K562 (cell line): ENCODE measurements at regions not wholly inside any gene's neighbourhood (a gene's known extent, or its start where the extent isn't known, plus 50 kb on each side); places are given as distances from the start of the nearest gene placed in this dataset.

ENCODE experiments used
- CHD2 ChIP-seq: IDR thresholded peaks from 2 replicates; pipeline ENCODE4 v1.6.1; 2011; ENCODE audit warnings: low read depth, low read length
- CTCF ChIP-seq, 3 experiments: IDR thresholded peaks in 2 of 3; conservative IDR thresholded peaks in 1 of 3; 2 replicates each; pipeline ENCODE4 v1.5.1; 2011 to 2012; ENCODE audit warnings: low read length in 3 of 3, mild to moderate bottlenecking in 3 of 3, control low read depth in 2 of 3, improper control_type of control experiment in 1 of 3, inconsistent platforms in 1 of 3, low read depth in 1 of 3, mixed read lengths in 1 of 3, moderate library complexity in 1 of 3; ENCODE audit not compliant: insufficient read depth in 2 of 3
- EZH2 ChIP-seq: IDR thresholded peaks from 2 replicates; pipeline ENCODE4 v1.6.1; 2012; ENCODE audit warnings: low read depth, mild to moderate bottlenecking, inconsistent platforms, low read length, borderline replicate concordance
- FOSL1 ChIP-seq: fragments of 200-800 bp; sonication (Bioruptor generic); conservative IDR thresholded peaks from 2 replicates; pipeline ENCODE4 v1.6.1; 2016; ENCODE audit warnings: missing genetic modification characterization, missing compliant biosample characterization
- HDAC6 ChIP-seq: IDR thresholded peaks from 2 replicates; pipeline ENCODE4 v1.6.1; 2012; ENCODE audit warnings: low read depth, mild to moderate bottlenecking, control low read depth, inconsistent platforms, low read length, moderate library complexity
- KAT2B ChIP-seq: IDR thresholded peaks from one replicate; pipeline ENCODE4 v1.6.1; 2012; ENCODE audit warnings: low read depth, mild to moderate bottlenecking, control low read depth, inconsistent platforms, low read length, moderate library complexity
- LARP7 ChIP-seq: fragments of 450-650 bp; IDR thresholded peaks from 2 replicates; pipeline ENCODE4 v1.6.1; 2016
- ZNF41 ChIP-seq: fragments of 250-450 bp; sonication (Bioruptor Pico); conservative IDR thresholded peaks from 2 replicates; pipeline ENCODE4 v1.4.0; 2020; ENCODE audit warnings: mild to moderate bottlenecking
- TF ChIP-seq, protein P1 (sequence below): sonication (generic); formaldehyde crosslinking; IDR thresholded peaks from 2 replicates; pipeline ENCODE4 v1.5.0; 2020; ENCODE audit warnings: missing genetic modification reagents

- no peak for TF ChIP-seq FOSL1 (tag)
- TF ChIP-seq CHD2 = no peak
- TF ChIP-seq EZH2 = no peak
- no peak for TF ChIP-seq CTCF (IDR thresholded peaks at IDR 0.05 in 2 of 3, conservative IDR thresholded peaks at IDR 0.05 in 1 of 3; ENCODE audit: insufficient read depth in 2 of 3, low read depth in 1 of 3, low read length in 3 of 3)
- no peak for TF ChIP-seq HDAC6
- TF ChIP-seq, protein P1, sequence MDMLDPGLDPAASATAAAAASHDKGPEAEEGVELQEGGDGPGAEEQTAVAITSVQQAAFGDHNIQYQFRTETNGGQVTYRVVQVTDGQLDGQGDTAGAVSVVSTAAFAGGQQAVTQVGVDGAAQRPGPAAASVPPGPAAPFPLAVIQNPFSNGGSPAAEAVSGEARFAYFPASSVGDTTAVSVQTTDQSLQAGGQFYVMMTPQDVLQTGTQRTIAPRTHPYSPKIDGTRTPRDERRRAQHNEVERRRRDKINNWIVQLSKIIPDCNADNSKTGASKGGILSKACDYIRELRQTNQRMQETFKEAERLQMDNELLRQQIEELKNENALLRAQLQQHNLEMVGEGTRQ = no peak
- TF ChIP-seq ZNF41 (CRISPR knock-in tag) = no peak
- no peak for TF ChIP-seq LARP7
- TF ChIP-seq KAT2B = no peak
Measured at GRCh38 chr4:82231806-82232205, 142.0 kb downstream of the HNRNPD start.
